ENCODE measurements at regions not wholly inside any gene's neighbourhood (a gene's known extent, or its start where the extent isn't known, plus 50 kb on each side); places are given as distances from the start of the nearest gene placed in this dataset.

- no peaks in the 10 kb centered on the region for H3K27me3 ChIP-seq (ENCODE audit: control insufficient read depth, insufficient read depth, low read length)
Observed at GRCh38 chr12:31201382-31201781, 124.6 kb downstream of the SINHCAF start.

DNA sequence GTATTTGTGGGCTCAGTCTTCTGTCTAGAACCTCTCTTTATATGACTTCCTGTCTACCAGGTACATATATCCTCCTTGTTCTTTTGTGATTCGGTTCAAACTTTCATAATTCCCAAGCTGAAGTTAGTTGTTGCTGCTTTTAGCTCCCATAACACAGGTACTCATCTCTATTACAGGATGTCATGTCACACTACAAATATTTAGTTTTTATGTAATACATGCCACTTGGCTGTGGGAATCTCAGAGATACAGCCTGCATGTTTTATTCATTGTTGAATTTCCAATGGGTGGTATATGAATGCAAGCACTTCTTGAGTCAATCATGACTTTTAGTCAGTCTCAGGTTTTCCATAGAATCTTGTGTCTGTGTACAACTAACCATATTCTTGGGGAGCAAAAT lies 122.7 kb downstream of the SINHCAF start:
- Histone ChIP-seq H3K9me3 (ENCODE audit: control insufficient read depth, insufficient read depth, low read depth, low read length) (no peaks in the 10 kb centered on the region), H3K27ac (ENCODE audit: low read depth, low read length) (no peak overlapping the region), H3K4me3 (ENCODE audit: low read depth, low read length) (no peak overlapping the region), H3K36me3 (ENCODE audit: control insufficient read depth, insufficient read depth, low read length) (no peaks in the 10 kb centered on the region), H3K9ac (ENCODE audit: low read length) (no peak overlapping the region), H3K27me3 (ENCODE audit: control insufficient read depth, insufficient read depth, low read length) (no peaks in the 10 kb centered on the region), H3K4me1 (ENCODE audit: control insufficient read depth, insufficient read depth, low read length) (peaks cover 24% of the 10 kb centered on the region)

More at GRCh38 chr12:31201382-31201781, 124.6 kb downstream of the SINHCAF start:
- H3K27ac ChIP-seq (ENCODE audit: low read depth, low read length): no peak overlapping the region
- H3K9ac ChIP-seq (ENCODE audit: low read length): no peak overlapping the region
- no peaks in the 10 kb centered on the region for H3K9me3 ChIP-seq (ENCODE audit: control insufficient read depth, insufficient read depth, low read depth, low read length)
- H3K36me3 ChIP-seq (ENCODE audit: control insufficient read depth, insufficient read depth, low read length): no peaks in the 10 kb centered on the region
- peaks cover 13% of the 10 kb centered on the region for H3K4me1 ChIP-seq (ENCODE audit: control insufficient read depth, insufficient read depth, low read length)
- H3K4me3 ChIP-seq (ENCODE audit: low read depth, low read length): no peak overlapping the region

DNA sequence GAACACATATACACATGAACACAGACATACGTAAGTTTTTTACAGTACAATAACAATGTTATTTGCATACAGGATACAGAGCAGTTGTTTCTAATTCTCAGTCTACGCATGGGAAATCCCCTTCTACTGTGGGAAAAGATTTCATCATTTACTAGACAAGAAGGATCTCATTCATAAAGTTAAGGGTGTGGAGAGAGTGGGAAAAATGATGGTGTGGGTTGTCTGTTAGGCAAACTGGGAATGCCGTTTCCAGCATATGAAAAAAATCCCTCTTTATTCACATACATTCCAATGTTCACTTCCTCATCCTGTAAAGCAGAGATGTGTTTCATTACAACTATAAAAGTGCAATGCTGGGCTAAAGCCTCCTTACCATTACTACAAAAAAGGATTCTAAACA lies 120.9 kb downstream of the SINHCAF start:
- Histone ChIP-seq H3K9me3 (ENCODE audit: control insufficient read depth, insufficient read depth, low read depth, low read length) (0 out of 2 replicates have a peak, but pooled peaks cover 3% of the 10 kb centered on the region), H3K27me3 (ENCODE audit: control insufficient read depth, insufficient read depth, low read length) (no peaks in the 10 kb centered on the region), H3K4me1 (ENCODE audit: control insufficient read depth, insufficient read depth, low read length) (peaks cover 24% of the 10 kb centered on the region), H3K9ac (ENCODE audit: low read length) (no peak overlapping the region), H3K27ac (ENCODE audit: low read depth, low read length) (no peak overlapping the region), H3K4me3 (ENCODE audit: low read depth, low read length) (no peak overlapping the region), H3K36me3 (ENCODE audit: control insufficient read depth, insufficient read depth, low read length) (no peaks in the 10 kb centered on the region)

DNA sequence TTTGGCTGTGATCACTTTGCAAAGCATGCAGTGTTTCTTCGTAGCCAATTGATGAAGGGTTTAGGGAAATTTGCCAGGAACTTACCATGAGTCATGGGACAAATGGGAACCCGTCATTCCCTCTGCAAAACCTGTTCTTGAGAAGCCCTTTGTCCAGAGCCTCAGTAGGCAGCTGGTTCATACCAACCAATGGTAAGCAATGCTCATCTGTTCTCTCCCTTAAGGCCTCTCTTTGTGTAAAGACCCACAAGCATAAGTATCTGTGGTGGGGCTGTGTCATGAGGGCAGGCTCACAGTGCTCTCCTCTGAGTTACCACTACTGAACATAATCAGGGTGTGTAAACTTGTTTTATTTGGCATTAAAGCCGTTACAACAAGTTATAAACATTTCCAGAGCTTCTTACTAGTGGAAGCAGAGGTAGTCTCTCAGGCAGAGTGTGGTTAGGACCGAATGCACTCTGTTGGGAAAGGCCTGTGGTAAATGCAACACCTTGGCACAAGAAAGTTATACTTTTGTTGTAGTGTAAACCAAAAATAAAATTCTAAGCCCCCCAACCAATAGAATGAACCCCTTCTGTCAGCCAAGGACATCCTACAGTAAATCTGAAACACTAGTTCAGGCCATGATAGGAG lies 119.8 kb downstream of the SINHCAF start:
- H3K4me1 ChIP-seq (ENCODE audit: control insufficient read depth, insufficient read depth, low read length): peaks cover 24% of the 10 kb centered on the region
- H3K27ac ChIP-seq (ENCODE audit: low read depth, low read length): no peak overlapping the region
- H3K27me3 ChIP-seq (ENCODE audit: control insufficient read depth, insufficient read depth, low read length): no peaks in the 10 kb centered on the region
- H3K9ac ChIP-seq (ENCODE audit: low read length): no peak overlapping the region
- H3K36me3 ChIP-seq (ENCODE audit: control insufficient read depth, insufficient read depth, low read length): no peaks in the 10 kb centered on the region
- no peak overlapping the region for H3K4me3 ChIP-seq (ENCODE audit: low read depth, low read length)
- H3K9me3 ChIP-seq (ENCODE audit: control insufficient read depth, insufficient read depth, low read depth, low read length): 0 out of 2 replicates have a peak, but pooled peaks cover 3% of the 10 kb centered on the region

GRCh38 chr12:31207799-31208465 lies 118.0 kb downstream of the SINHCAF start:
- H3K4me3 ChIP-seq (ENCODE audit: low read depth, low read length): no peak overlapping the region
- peaks cover 24% of the 10 kb centered on the region for H3K4me1 ChIP-seq (ENCODE audit: control insufficient read depth, insufficient read depth, low read length)
- H3K9ac ChIP-seq (ENCODE audit: low read length): no peak overlapping the region
- 0 out of 2 replicates have a peak, but pooled peaks cover 3% of the 10 kb centered on the region for H3K9me3 ChIP-seq (ENCODE audit: control insufficient read depth, insufficient read depth, low read depth, low read length)
- no peak overlapping the region for H3K27ac ChIP-seq (ENCODE audit: low read depth, low read length)
- no peaks in the 10 kb centered on the region for H3K36me3 ChIP-seq (ENCODE audit: control insufficient read depth, insufficient read depth, low read length)
- H3K27me3 ChIP-seq (ENCODE audit: control insufficient read depth, insufficient read depth, low read length): no peaks in the 10 kb centered on the region

- H3K27ac ChIP-seq (ENCODE audit: low read depth, low read length): no peak overlapping the region
- no peaks in the 10 kb centered on the region for H3K36me3 ChIP-seq (ENCODE audit: control insufficient read depth, insufficient read depth, low read length)
- H3K4me1 ChIP-seq (ENCODE audit: control insufficient read depth, insufficient read depth, low read length): peaks cover 20% of the 10 kb centered on the region
- 0 out of 2 replicates have a peak, but pooled peaks cover 3% of the 10 kb centered on the region for H3K9me3 ChIP-seq (ENCODE audit: control insufficient read depth, insufficient read depth, low read depth, low read length)
- H3K9ac ChIP-seq (ENCODE audit: low read length): no peak overlapping the region
- no peaks in the 10 kb centered on the region for H3K27me3 ChIP-seq (ENCODE audit: control insufficient read depth, insufficient read depth, low read length)
- H3K4me3 ChIP-seq (ENCODE audit: low read depth, low read length): no peak overlapping the region
Observed at GRCh38 chr12:31210104-31210503, 115.8 kb downstream of the SINHCAF start.

GRCh38 chr12:31210541-31210940 lies 115.4 kb downstream of the SINHCAF start:
- no peak overlapping the region for H3K9ac ChIP-seq (ENCODE audit: low read length)
- H3K4me1 ChIP-seq (ENCODE audit: control insufficient read depth, insufficient read depth, low read length): peaks cover 18% of the 10 kb centered on the region
- H3K4me3 ChIP-seq (ENCODE audit: low read depth, low read length): no peak overlapping the region
- 0 out of 2 replicates have a peak, but pooled peaks cover 3% of the 10 kb centered on the region for H3K9me3 ChIP-seq (ENCODE audit: control insufficient read depth, insufficient read depth, low read depth, low read length)
- H3K27me3 ChIP-seq (ENCODE audit: control insufficient read depth, insufficient read depth, low read length): no peaks in the 10 kb centered on the region
- no peaks in the 10 kb centered on the region for H3K36me3 ChIP-seq (ENCODE audit: control insufficient read depth, insufficient read depth, low read length)
- H3K27ac ChIP-seq (ENCODE audit: low read depth, low read length): no peak overlapping the region

DNA sequence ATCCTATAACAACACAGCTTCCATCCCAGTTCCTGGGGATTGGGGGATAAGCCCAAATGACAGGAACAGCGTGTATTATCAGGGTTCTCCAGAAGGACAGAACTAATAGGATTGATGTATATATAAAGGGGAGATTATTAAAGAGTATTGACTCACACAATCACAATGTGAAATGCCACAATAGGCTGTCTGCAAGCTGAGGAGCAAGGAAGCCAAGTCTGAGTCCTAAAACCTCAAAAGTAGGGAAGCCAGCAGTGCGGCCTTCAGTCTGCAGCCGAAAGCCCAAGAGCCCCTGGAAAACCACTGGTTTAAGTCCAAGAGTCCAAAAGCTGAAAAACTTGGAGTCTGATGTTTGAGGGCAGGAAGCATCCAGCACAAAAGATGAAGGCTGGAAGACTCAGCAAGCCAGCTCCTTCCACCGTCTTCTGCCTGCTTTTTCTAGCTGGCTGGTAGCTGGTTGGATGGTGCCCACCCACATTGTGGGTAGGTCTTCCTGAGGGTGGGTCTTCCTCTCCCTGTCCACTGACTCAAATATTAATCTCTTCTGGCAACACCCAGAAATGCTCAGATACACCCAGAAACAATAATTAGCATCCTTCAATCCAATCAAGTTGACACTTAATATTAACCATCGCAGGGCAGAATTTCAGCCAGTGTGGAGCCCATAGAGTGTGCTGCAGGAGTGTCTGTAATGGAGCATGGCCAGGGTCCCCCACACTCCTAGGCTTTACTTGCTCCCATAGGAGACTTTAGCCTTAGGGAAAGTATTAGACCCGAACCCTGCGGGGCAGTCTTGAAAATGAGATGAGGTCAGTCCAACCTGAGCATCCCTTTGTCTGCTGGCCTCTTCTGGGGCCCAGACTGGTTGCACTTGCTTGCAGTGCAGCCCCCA lies 111.1 kb downstream of the SINHCAF start:
- H3K4me3 ChIP-seq (ENCODE audit: low read depth, low read length): no peak overlapping the region
- H3K4me1 ChIP-seq (ENCODE audit: control insufficient read depth, insufficient read depth, low read length): peaks cover 25% of the 10 kb centered on the region
- H3K9me3 ChIP-seq (ENCODE audit: control insufficient read depth, insufficient read depth, low read depth, low read length): no peaks in the 10 kb centered on the region
- no peak overlapping the region for H3K9ac ChIP-seq (ENCODE audit: low read length)
- no peaks in the 10 kb centered on the region for H3K36me3 ChIP-seq (ENCODE audit: control insufficient read depth, insufficient read depth, low read length)
- peaks cover 21% of the 10 kb centered on the region; the same call in 1 of the 2 replicates for H3K27me3 ChIP-seq (ENCODE audit: control insufficient read depth, insufficient read depth, low read length)
- H3K27ac ChIP-seq (ENCODE audit: low read depth, low read length): no peak overlapping the region

- Histone ChIP-seq H3K9ac (ENCODE audit: low read length) (no peak overlapping the region), H3K36me3 (ENCODE audit: control insufficient read depth, insufficient read depth, low read length) (no peaks in the 10 kb centered on the region), H3K4me1 (ENCODE audit: control insufficient read depth, insufficient read depth, low read length) (peaks cover 29% of the 10 kb centered on the region), H3K4me3 (ENCODE audit: low read depth, low read length) (no peak overlapping the region), H3K9me3 (ENCODE audit: control insufficient read depth, insufficient read depth, low read depth, low read length) (no peaks in the 10 kb centered on the region), H3K27ac (ENCODE audit: low read depth, low read length) (no peak overlapping the region), H3K27me3 (ENCODE audit: control insufficient read depth, insufficient read depth, low read length) (peaks cover 27% of the 10 kb centered on the region)
Observed at GRCh38 chr12:31215518-31216232, 110.3 kb downstream of the SINHCAF start.

DNA sequence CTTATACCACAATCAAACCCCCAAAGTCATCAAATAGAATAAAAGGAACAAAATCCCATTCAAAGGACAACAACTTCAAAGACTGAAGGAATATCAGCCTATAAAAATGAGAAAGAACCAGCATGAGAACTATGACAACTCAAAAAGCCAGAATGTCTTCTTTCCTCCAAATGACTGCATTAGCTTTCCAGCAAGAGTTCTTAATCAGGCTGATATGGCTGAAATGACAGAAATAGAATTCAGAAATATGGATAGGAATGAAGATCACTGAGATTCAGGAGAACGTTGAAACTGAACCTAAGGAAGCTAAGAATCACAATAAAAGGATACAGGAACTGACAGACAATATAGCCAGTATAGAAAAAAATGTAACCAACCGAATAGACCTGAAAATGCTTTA lies 109.5 kb downstream of the SINHCAF start:
- no peak overlapping the region for H3K4me3 ChIP-seq (ENCODE audit: low read depth, low read length)
- no peak overlapping the region for H3K27ac ChIP-seq (ENCODE audit: low read depth, low read length)
- no peaks in the 10 kb centered on the region for H3K9me3 ChIP-seq (ENCODE audit: control insufficient read depth, insufficient read depth, low read depth, low read length)
- H3K4me1 ChIP-seq (ENCODE audit: control insufficient read depth, insufficient read depth, low read length): peaks cover 37% of the 10 kb centered on the region
- H3K36me3 ChIP-seq (ENCODE audit: control insufficient read depth, insufficient read depth, low read length): no peaks in the 10 kb centered on the region
- peaks cover 29% of the 10 kb centered on the region for H3K27me3 ChIP-seq (ENCODE audit: control insufficient read depth, insufficient read depth, low read length)
- H3K9ac ChIP-seq (ENCODE audit: low read length): no peak overlapping the region
